ENCODE measurements at regions not wholly inside any gene's neighbourhood (a gene's known extent, or its start where the extent isn't known, plus 50 kb on each side); places are given as distances from the start of the nearest gene placed in this dataset.

DNA sequence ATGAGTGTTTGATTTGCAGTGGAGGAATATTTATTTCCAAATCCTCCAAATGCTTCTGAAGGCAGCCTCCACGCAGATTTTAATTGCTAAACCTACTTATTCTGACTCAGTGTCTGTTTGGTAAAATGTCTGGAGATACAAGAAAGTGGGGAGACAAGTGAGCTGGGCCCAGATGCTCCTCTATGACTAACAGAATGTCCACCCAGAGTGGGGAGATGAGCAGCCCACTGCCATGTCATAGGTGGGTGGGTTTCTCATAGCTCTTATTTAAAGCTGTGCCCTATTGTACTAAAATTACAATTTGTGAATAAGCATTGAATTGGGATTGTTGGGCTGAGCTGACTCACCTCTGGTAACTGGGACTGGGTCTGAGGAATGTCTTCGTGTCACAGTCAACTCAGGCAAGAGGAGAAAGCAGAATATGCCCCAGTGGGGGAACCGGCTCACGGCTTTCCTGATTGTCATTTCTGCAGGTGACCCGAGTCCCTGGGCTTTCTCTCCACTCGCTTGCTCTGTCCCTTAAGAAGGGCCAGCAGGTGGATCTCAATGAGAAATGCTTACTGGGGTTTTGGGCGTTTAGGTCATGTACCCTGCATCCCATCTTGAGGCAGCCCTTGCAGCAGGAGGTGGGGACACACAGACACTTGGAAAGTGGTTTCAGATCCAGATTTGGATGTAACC lies 116.3 kb upstream of the SPRED2 start:
- H3K4me3 Mint-ChIP-seq: no peak overlapping the region
- POLR2A ChIA-PET: no interaction called here
- peaks cover 7% of the 10 kb centered on the region for H3K4me1 Mint-ChIP-seq
- DNase-seq (ENCODE audit: low spot score): no peak
- no peaks in the 10 kb centered on the region for H3K36me3 Mint-ChIP-seq
- ATAC-seq: no peak
- TF ChIP-seq, protein P1, sequence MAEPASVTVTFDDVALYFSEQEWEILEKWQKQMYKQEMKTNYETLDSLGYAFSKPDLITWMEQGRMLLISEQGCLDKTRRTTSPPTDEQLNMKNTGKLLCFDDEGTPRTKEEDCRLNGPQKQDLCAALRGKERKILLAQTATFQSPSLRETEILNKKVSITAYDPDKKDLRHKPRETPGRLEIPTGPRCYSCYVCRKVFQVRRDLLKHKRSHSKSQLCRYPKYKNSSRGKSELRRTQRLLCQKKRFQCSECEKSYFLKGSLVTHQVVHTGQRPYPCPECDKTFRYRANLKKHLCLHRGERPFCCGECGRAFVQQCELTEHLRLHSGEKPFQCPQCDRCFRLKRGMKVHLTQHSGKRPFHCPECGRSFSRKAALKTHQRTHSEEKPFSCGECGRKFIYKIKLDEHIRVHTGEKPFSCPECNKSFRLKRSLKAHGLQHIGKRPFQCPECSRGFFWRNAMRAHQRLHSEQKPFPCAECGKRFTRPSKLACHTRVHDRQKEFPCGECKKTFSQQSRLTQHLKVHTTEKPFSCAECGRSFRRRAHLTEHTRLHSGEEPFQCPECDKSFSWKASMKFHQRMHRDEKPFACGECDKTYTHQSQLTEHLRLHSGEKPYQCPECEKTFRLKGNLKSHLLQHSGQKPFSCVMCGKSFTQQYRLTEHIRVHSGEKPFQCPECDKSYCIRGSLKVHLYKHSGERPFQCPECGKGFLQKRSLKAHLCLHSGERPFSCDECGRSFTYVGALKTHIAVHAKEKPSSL (CRISPR knock-in tag; conservative IDR thresholded peaks at IDR 0.05): no peak
- TF ChIP-seq, protein P2, sequence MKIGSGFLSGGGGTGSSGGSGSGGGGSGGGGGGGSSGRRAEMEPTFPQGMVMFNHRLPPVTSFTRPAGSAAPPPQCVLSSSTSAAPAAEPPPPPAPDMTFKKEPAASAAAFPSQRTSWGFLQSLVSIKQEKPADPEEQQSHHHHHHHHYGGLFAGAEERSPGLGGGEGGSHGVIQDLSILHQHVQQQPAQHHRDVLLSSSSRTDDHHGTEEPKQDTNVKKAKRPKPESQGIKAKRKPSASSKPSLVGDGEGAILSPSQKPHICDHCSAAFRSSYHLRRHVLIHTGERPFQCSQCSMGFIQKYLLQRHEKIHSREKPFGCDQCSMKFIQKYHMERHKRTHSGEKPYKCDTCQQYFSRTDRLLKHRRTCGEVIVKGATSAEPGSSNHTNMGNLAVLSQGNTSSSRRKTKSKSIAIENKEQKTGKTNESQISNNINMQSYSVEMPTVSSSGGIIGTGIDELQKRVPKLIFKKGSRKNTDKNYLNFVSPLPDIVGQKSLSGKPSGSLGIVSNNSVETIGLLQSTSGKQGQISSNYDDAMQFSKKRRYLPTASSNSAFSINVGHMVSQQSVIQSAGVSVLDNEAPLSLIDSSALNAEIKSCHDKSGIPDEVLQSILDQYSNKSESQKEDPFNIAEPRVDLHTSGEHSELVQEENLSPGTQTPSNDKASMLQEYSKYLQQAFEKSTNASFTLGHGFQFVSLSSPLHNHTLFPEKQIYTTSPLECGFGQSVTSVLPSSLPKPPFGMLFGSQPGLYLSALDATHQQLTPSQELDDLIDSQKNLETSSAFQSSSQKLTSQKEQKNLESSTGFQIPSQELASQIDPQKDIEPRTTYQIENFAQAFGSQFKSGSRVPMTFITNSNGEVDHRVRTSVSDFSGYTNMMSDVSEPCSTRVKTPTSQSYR (CRISPR knock-in tag; IDR thresholded peaks at IDR 0.05): no peak
- TF ChIP-seq NFATC4 (CRISPR knock-in tag; IDR thresholded peaks at IDR 0.05) (no peak), OVOL2 (CRISPR knock-in tag; IDR thresholded peaks at IDR 0.05; ENCODE audit: borderline replicate concordance) (no peak), RORB (CRISPR knock-in tag; IDR thresholded peaks at IDR 0.05) (no peak), ZNF121 (CRISPR knock-in tag; IDR thresholded peaks at IDR 0.05) (no peak), ZNF263 (CRISPR knock-in tag; IDR thresholded peaks at IDR 0.05; ENCODE audit: low read depth) (no peak), TCF7 (CRISPR knock-in tag; IDR thresholded peaks at IDR 0.05; ENCODE audit: low read depth) (no peak), TEAD1 (CRISPR knock-in tag; IDR thresholded peaks at IDR 0.05) (no peak), FOXP1 (CRISPR knock-in tag; IDR thresholded peaks at IDR 0.05; ENCODE audit: borderline replicate concordance) (no peak), ZNF416 (CRISPR knock-in tag; IDR thresholded peaks at IDR 0.05) (no peak), ZNF423 (CRISPR knock-in tag; IDR thresholded peaks at IDR 0.05) (no peak), ZBTB21 (CRISPR knock-in tag; IDR thresholded peaks at IDR 0.05; ENCODE audit: borderline replicate concordance) (no peak), ATF1 (CRISPR knock-in tag; IDR thresholded peaks at IDR 0.05) (no peak), SOX15 (CRISPR knock-in tag; IDR thresholded peaks at IDR 0.05) (no peak)
- TF ChIP-seq, protein P3, sequence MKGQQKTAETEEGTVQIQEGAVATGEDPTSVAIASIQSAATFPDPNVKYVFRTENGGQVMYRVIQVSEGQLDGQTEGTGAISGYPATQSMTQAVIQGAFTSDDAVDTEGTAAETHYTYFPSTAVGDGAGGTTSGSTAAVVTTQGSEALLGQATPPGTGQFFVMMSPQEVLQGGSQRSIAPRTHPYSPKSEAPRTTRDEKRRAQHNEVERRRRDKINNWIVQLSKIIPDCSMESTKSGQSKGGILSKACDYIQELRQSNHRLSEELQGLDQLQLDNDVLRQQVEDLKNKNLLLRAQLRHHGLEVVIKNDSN (CRISPR knock-in tag; IDR thresholded peaks at IDR 0.05): no peak
- TF ChIP-seq, protein P4, sequence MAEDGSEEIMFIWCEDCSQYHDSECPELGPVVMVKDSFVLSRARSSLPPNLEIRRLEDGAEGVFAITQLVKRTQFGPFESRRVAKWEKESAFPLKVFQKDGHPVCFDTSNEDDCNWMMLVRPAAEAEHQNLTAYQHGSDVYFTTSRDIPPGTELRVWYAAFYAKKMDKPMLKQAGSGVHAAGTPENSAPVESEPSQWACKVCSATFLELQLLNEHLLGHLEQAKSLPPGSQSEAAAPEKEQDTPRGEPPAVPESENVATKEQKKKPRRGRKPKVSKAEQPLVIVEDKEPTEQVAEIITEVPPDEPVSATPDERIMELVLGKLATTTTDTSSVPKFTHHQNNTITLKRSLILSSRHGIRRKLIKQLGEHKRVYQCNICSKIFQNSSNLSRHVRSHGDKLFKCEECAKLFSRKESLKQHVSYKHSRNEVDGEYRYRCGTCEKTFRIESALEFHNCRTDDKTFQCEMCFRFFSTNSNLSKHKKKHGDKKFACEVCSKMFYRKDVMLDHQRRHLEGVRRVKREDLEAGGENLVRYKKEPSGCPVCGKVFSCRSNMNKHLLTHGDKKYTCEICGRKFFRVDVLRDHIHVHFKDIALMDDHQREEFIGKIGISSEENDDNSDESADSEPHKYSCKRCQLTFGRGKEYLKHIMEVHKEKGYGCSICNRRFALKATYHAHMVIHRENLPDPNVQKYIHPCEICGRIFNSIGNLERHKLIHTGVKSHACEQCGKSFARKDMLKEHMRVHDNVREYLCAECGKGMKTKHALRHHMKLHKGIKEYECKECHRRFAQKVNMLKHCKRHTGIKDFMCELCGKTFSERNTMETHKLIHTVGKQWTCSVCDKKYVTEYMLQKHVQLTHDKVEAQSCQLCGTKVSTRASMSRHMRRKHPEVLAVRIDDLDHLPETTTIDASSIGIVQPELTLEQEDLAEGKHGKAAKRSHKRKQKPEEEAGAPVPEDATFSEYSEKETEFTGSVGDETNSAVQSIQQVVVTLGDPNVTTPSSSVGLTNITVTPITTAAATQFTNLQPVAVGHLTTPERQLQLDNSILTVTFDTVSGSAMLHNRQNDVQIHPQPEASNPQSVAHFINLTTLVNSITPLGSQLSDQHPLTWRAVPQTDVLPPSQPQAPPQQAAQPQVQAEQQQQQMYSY (CRISPR knock-in tag; IDR thresholded peaks at IDR 0.05): no peak
- no peak overlapping the region for H3K27ac Mint-ChIP-seq
- H3K27me3 Mint-ChIP-seq (ENCODE audit: low read depth): peaks cover 11% of the 10 kb centered on the region
- no peaks in the 10 kb centered on the region for H3K9me3 Mint-ChIP-seq
- CTCF ChIA-PET: no interaction called here

DNA sequence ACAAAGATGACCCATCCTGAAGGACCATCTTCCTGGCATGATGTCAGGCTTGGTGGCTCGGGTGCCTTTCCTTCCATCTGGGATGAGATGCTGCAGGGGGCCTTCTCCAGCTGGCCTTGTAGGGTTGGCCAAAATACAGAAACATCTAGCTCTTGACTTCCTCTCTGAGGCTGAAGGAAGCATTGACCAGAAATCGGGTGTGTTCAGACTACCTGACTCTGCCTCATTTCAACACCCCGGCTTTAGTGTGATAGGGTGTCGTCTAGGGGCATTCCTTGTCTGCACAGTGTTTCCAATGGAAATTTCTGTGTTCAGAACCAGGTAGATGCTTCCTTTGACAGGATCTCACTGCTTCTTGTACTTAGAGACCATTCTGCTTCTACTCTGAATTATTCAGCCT lies 115.7 kb upstream of the SPRED2 start:
- ChIA-PET CTCF (interaction anchor here (1.2 kb wide), 1 partner anchor 10 kb away, joined by 3 read pairs; no protein-coding TSS in a partner anchor), POLR2A (no interaction called here)
- H3K27ac Mint-ChIP-seq: no peak overlapping the region
- no peak overlapping the region for H3K4me3 Mint-ChIP-seq
- DNase-seq (ENCODE audit: low spot score) (no peak), ATAC-seq (no peak)
- TF ChIP-seq IRF2 (CRISPR knock-in tag; IDR thresholded peaks at IDR 0.05; ENCODE audit: borderline replicate concordance, low read depth) (no peak), TP53 (CRISPR knock-in tag; IDR thresholded peaks at IDR 0.05) (no peak), ZNF263 (CRISPR knock-in tag; IDR thresholded peaks at IDR 0.05; ENCODE audit: low read depth) (no peak)
- TF ChIP-seq, protein P5, sequence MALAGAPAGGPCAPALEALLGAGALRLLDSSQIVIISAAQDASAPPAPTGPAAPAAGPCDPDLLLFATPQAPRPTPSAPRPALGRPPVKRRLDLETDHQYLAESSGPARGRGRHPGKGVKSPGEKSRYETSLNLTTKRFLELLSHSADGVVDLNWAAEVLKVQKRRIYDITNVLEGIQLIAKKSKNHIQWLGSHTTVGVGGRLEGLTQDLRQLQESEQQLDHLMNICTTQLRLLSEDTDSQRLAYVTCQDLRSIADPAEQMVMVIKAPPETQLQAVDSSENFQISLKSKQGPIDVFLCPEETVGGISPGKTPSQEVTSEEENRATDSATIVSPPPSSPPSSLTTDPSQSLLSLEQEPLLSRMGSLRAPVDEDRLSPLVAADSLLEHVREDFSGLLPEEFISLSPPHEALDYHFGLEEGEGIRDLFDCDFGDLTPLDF (CRISPR knock-in tag; IDR thresholded peaks at IDR 0.05): no peak
- TF ChIP-seq, protein P6, sequence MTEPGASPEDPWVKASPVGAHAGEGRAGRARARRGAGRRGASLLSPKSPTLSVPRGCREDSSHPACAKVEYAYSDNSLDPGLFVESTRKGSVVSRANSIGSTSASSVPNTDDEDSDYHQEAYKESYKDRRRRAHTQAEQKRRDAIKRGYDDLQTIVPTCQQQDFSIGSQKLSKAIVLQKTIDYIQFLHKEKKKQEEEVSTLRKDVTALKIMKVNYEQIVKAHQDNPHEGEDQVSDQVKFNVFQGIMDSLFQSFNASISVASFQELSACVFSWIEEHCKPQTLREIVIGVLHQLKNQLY (CRISPR knock-in tag; IDR thresholded peaks at IDR 0.05): no peak
- TF ChIP-seq, protein P7, sequence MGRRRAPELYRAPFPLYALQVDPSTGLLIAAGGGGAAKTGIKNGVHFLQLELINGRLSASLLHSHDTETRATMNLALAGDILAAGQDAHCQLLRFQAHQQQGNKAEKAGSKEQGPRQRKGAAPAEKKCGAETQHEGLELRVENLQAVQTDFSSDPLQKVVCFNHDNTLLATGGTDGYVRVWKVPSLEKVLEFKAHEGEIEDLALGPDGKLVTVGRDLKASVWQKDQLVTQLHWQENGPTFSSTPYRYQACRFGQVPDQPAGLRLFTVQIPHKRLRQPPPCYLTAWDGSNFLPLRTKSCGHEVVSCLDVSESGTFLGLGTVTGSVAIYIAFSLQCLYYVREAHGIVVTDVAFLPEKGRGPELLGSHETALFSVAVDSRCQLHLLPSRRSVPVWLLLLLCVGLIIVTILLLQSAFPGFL (CRISPR knock-in tag; IDR thresholded peaks at IDR 0.05; ENCODE audit: borderline replicate concordance): no peak
- TF ChIP-seq, protein P8, sequence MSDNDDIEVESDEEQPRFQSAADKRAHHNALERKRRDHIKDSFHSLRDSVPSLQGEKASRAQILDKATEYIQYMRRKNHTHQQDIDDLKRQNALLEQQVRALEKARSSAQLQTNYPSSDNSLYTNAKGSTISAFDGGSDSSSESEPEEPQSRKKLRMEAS (CRISPR knock-in tag; IDR thresholded peaks at IDR 0.05): no peak
- H3K36me3 Mint-ChIP-seq: no peaks in the 10 kb centered on the region
- H3K9me3 Mint-ChIP-seq: no peaks in the 10 kb centered on the region
- peaks cover 4% of the 10 kb centered on the region for H3K27me3 Mint-ChIP-seq (ENCODE audit: low read depth)
- H3K4me1 Mint-ChIP-seq: peaks cover 7% of the 10 kb centered on the region

Data from WTC11 (cell line).